Karpas-422 (cell line): ENCODE measurements at regions not wholly inside any gene's neighbourhood (a gene's known extent, or its start where the extent isn't known, plus 50 kb on each side); places are given as distances from the start of the nearest gene placed in this dataset.
"Not testable (repeated sequence)": the region's sequence is repeated elsewhere in the genome, so short reads cannot be mapped to it uniquely, and the experiment has no call there.

Experiments
- DNase-seq: peaks from one replicate; pipeline ENCODE4 v3.0.0-alpha.2; 2015
- H2AFZ ChIP-seq: fragments of 200-600 bp; sonication (generic); 2 replicates; pipeline ENCODE4 v1.6.1; 2014; ENCODE audit warnings: antibody characterized with exemption, low read length, mixed read lengths
- H3K27ac ChIP-seq: fragments of 200-600 bp; sonication (generic); 2 replicates; pipeline ENCODE4 v1.5.1; 2014; ENCODE audit warnings: mild to moderate bottlenecking, low read length, moderate library complexity
- H3K27me3 ChIP-seq: fragments of 200-600 bp; sonication (generic); 2 replicates; pipeline ENCODE4 v1.6.1; 2014; ENCODE audit warnings: low read length, mixed read lengths
- H3K36me3 ChIP-seq: fragments of 200-600 bp; sonication (generic); 2 replicates; pipeline ENCODE4 v1.6.1; 2014; ENCODE audit warnings: low read length, mixed read lengths; ENCODE audit not compliant: insufficient read depth
- H3K4me1 ChIP-seq: fragments of 200-600 bp; sonication (generic); 2 replicates; pipeline ENCODE4 v1.6.1; 2014; ENCODE audit warnings: mild to moderate bottlenecking, low read length, mixed read lengths
- H3K4me2 ChIP-seq: fragments of 200-600 bp; sonication (generic); 2 replicates; pipeline ENCODE4 v1.6.1; 2014; ENCODE audit warnings: low read length, low read depth, mild to moderate bottlenecking; ENCODE audit not compliant: poor library complexity, severe bottlenecking
- H3K4me3 ChIP-seq: fragments of 200-600 bp; sonication (generic); 2 replicates; pipeline ENCODE4 v1.5.1; 2014; ENCODE audit warnings: mild to moderate bottlenecking, antibody characterized with exemption, low read length, mixed read lengths
- H3K79me2 ChIP-seq: fragments of 200-600 bp; sonication (generic); 2 replicates; pipeline ENCODE4 v1.6.1; 2014; ENCODE audit warnings: mild to moderate bottlenecking, low read length, mixed read lengths
- H3K9ac ChIP-seq: fragments of 200-600 bp; sonication (generic); 2 replicates; pipeline ENCODE4 v1.6.0; 2014; ENCODE audit warnings: low read length
- H3K9me2 ChIP-seq: fragments of 200-600 bp; sonication (generic), shearing (Covaris generic); replicated peaks from 2 replicates; pipeline ENCODE4 v1.6.0; 2014; ENCODE audit warnings: mild to moderate bottlenecking, low read length, moderate library complexity; ENCODE audit not compliant: insufficient read depth
- H3K9me3 ChIP-seq: fragments of 300-700, 200-600 bp; sonication (generic); 2 replicates; pipeline ENCODE4 v1.6.1; 2014; ENCODE audit warnings: low read length, mixed read lengths
- H4K20me1 ChIP-seq: fragments of 200-600 bp; sonication (generic); 2 replicates; pipeline ENCODE4 v1.6.1; 2014; ENCODE audit warnings: mild to moderate bottlenecking, antibody characterized with exemption, low read length, low read depth; ENCODE audit not compliant: insufficient read depth

DNA sequence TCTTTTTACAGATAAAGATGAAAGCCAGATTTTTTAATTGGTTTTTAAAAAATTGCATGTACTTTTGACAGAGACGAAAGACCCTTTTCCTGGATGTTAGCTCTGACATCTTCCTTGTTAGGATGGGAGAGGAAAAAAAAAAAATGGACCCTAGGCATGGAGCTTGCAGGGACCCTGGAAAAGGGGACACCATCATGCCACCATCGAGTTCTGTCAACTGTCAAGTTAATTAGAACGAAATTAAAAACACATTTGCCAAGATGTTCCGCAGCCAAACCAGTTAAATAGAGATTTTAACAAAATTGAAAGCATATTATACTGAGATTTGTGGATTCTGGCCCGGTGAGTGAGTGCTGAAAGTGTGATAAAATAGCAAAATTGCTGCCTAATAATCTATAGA, 202.6 kb downstream of the BUB3 start:
- Histone ChIP-seq H3K27me3 (no peaks in the 10 kb centered on the region), H3K79me2 (no peaks in the 10 kb centered on the region), H3K9ac (no peak overlapping the region), H2AFZ (no peak overlapping the region), H3K9me3 (no peaks in the 10 kb centered on the region), H3K4me2 (no peak overlapping the region), H3K4me3 (no peak overlapping the region), H3K27ac (no peak overlapping the region), H3K9me2 (no peaks in the 10 kb centered on the region), H3K4me1 (no peaks in the 10 kb centered on the region), H4K20me1 (no peaks in the 10 kb centered on the region), H3K36me3 (no peaks in the 10 kb centered on the region)
- DNase-seq: no peak

- Histone ChIP-seq H4K20me1 (no peaks in the 10 kb centered on the region), H3K9ac (no peak overlapping the region), H3K27ac (no peak overlapping the region), H3K4me2 (no peak overlapping the region), H3K9me3 (no peaks in the 10 kb centered on the region), H3K4me3 (no peak overlapping the region), H3K36me3 (no peaks in the 10 kb centered on the region), H3K4me1 (no peaks in the 10 kb centered on the region), H3K27me3 (no peaks in the 10 kb centered on the region), H3K79me2 (no peaks in the 10 kb centered on the region), H2AFZ (no peak overlapping the region), H3K9me2 (no peaks in the 10 kb centered on the region)
- DNase-seq: no peak
These were observed 203.3 kb downstream of the BUB3 start for GRCh38 chr10:123357421-123357930.

DNA sequence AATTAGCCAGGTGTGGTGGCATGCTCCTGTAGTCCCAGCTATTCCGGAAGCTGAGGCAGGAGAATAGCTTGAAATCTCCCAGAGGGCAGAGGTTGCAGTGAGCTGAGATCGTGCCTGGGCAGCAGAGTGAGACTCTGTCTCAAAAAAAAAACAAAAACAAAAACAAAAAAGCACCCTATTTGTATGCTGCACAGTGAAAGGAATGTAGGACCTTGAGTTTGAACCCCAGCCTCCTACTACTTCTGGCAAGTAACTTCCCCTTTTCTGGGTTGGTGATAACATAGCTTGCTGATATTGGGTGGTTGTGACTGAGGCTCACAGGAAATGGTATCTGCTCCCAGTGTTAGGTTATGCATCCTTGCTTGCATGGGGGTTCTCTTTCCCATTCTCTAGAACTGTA, 205.3 kb downstream of the BUB3 start:
- Histone ChIP-seq H4K20me1 (no peaks in the 10 kb centered on the region), H3K79me2 (no peaks in the 10 kb centered on the region), H3K4me3 (no peak overlapping the region), H3K4me1 (no peaks in the 10 kb centered on the region), H3K27ac (no peak overlapping the region), H2AFZ (no peak overlapping the region), H3K9me3 (no peaks in the 10 kb centered on the region), H3K9ac (no peak overlapping the region), H3K4me2 (no peak overlapping the region), H3K27me3 (no peaks in the 10 kb centered on the region), H3K36me3 (no peaks in the 10 kb centered on the region), H3K9me2 (no peaks in the 10 kb centered on the region)
- no peak for DNase-seq

GRCh38 chr10:123361832-123362231, 207.6 kb downstream of the BUB3 start:
- no peak for DNase-seq
- Histone ChIP-seq H4K20me1 (no peaks in the 10 kb centered on the region), H3K4me3 (no peak overlapping the region), H3K36me3 (no peaks in the 10 kb centered on the region), H3K9me2 (no peaks in the 10 kb centered on the region), H3K9ac (no peak overlapping the region), H3K9me3 (no peaks in the 10 kb centered on the region), H3K4me2 (no peak overlapping the region), H3K27ac (no peak overlapping the region), H2AFZ (no peak overlapping the region), H3K79me2 (no peaks in the 10 kb centered on the region), H3K4me1 (no peaks in the 10 kb centered on the region), H3K27me3 (no peaks in the 10 kb centered on the region)

- no peaks in the 10 kb centered on the region for H4K20me1 ChIP-seq
These were observed 213.0 kb downstream of the BUB3 start for GRCh38 chr10:123367195-123367594.

GRCh38 chr10:123371626-123372025, 217.4 kb downstream of the BUB3 start:
- H3K36me3 ChIP-seq, H3K27ac ChIP-seq, H3K4me2 ChIP-seq, H3K9ac ChIP-seq, H3K4me1 ChIP-seq, H3K4me3 ChIP-seq, H4K20me1 ChIP-seq, H2AFZ ChIP-seq, DNase-seq, H3K9me2 ChIP-seq, H3K79me2 ChIP-seq, H3K9me3 ChIP-seq, H3K27me3 ChIP-seq: not testable (repeated sequence)

More at GRCh38 chr10:123367195-123367594, 213.0 kb downstream of the BUB3 start:
- DNase-seq: no peak
- Histone ChIP-seq H3K36me3 (no peaks in the 10 kb centered on the region), H2AFZ (no peak overlapping the region), H3K4me1 (no peaks in the 10 kb centered on the region), H3K27ac (no peak overlapping the region), H3K9ac (no peak overlapping the region), H3K27me3 (no peaks in the 10 kb centered on the region), H3K4me3 (no peak overlapping the region), H3K9me2 (no peaks in the 10 kb centered on the region), H3K9me3 (no peaks in the 10 kb centered on the region; the same call in 1 of the 2 replicates), H3K4me2 (no peak overlapping the region), H3K79me2 (no peaks in the 10 kb centered on the region)

GRCh38 chr10:123373591-123373990, 219.4 kb downstream of the BUB3 start:
- no peaks in the 10 kb centered on the region for H3K79me2 ChIP-seq
- H3K4me1 ChIP-seq: no peaks in the 10 kb centered on the region
- H3K4me3 ChIP-seq: no peak overlapping the region
- no peak overlapping the region for H3K4me2 ChIP-seq
- H3K27me3 ChIP-seq: no peaks in the 10 kb centered on the region
- H4K20me1 ChIP-seq: no peaks in the 10 kb centered on the region
- no peak overlapping the region for H3K27ac ChIP-seq
- H2AFZ ChIP-seq: no peak overlapping the region
- no peaks in the 10 kb centered on the region for H3K36me3 ChIP-seq
- no peak overlapping the region for H3K9ac ChIP-seq
- DNase-seq: no peak
- no peaks in the 10 kb centered on the region; the same call in 1 of the 2 replicates for H3K9me3 ChIP-seq
- no peaks in the 10 kb centered on the region for H3K9me2 ChIP-seq

DNA sequence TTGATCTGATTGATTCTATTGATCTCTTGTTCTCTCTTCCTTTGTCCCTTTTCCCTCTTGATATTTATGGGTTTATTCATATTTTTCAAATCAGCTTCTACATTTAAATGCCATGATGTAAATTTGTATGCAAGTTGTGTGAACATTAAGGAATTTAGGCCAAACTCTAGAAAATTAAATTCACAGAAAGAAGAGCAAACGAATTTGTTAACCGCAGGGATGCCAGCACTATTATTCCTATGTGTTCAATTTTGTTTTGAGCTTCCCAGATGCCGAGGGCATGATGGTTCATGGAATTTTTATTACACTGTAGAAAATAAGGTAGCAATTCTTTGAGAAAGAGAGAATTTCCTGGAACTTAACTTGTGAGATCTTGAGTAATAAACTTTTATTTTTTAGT, 220.9 kb downstream of the BUB3 start:
- Histone ChIP-seq H3K9ac (no peak overlapping the region), H3K9me3 (no peaks in the 10 kb centered on the region; the same call in 1 of the 2 replicates), H3K27me3 (no peaks in the 10 kb centered on the region), H4K20me1 (no peaks in the 10 kb centered on the region), H3K4me2 (no peak overlapping the region), H3K27ac (no peak overlapping the region), H3K9me2 (no peaks in the 10 kb centered on the region), H2AFZ (no peak overlapping the region), H3K36me3 (no peaks in the 10 kb centered on the region), H3K79me2 (no peaks in the 10 kb centered on the region), H3K4me1 (no peaks in the 10 kb centered on the region), H3K4me3 (no peak overlapping the region)
- no peak for DNase-seq

GRCh38 chr10:123375738-123376137, 221.5 kb downstream of the BUB3 start:
- H3K9ac ChIP-seq: no peak overlapping the region
- no peak overlapping the region for H3K27ac ChIP-seq
- H2AFZ ChIP-seq: no peak overlapping the region
- no peak overlapping the region for H3K4me2 ChIP-seq
- no peaks in the 10 kb centered on the region for H3K79me2 ChIP-seq
- H3K36me3 ChIP-seq: no peaks in the 10 kb centered on the region
- no peak overlapping the region for H3K4me3 ChIP-seq
- no peaks in the 10 kb centered on the region for H3K9me2 ChIP-seq
- DNase-seq: no peak
- no peaks in the 10 kb centered on the region for H3K4me1 ChIP-seq
- no peaks in the 10 kb centered on the region for H3K9me3 ChIP-seq
- H3K27me3 ChIP-seq: no peaks in the 10 kb centered on the region
- H4K20me1 ChIP-seq: no peaks in the 10 kb centered on the region
